ENCODE measurements at regions not wholly inside any gene's neighbourhood (a gene's known extent, or its start where the extent isn't known, plus 50 kb on each side); places are given as distances from the start of the nearest gene placed in this dataset.
"Not testable (repeated sequence)": the region's sequence is repeated elsewhere in the genome, so short reads cannot be mapped to it uniquely, and the experiment has no call there.

- H3K79me2 ChIP-seq (ENCODE audit: insufficient read depth, low read length), result no peaks in the 10 kb centered on the region
- TF ChIP-seq EZH2 (IDR thresholded peaks at IDR 0.05; ENCODE audit: borderline replicate concordance, low read length), result no peak
- TF ChIP-seq, protein P1, sequence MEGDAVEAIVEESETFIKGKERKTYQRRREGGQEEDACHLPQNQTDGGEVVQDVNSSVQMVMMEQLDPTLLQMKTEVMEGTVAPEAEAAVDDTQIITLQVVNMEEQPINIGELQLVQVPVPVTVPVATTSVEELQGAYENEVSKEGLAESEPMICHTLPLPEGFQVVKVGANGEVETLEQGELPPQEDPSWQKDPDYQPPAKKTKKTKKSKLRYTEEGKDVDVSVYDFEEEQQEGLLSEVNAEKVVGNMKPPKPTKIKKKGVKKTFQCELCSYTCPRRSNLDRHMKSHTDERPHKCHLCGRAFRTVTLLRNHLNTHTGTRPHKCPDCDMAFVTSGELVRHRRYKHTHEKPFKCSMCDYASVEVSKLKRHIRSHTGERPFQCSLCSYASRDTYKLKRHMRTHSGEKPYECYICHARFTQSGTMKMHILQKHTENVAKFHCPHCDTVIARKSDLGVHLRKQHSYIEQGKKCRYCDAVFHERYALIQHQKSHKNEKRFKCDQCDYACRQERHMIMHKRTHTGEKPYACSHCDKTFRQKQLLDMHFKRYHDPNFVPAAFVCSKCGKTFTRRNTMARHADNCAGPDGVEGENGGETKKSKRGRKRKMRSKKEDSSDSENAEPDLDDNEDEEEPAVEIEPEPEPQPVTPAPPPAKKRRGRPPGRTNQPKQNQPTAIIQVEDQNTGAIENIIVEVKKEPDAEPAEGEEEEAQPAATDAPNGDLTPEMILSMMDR (IDR thresholded peaks at IDR 0.05; ENCODE audit: low read length), result no peak
These were observed 315.8 kb upstream of the PIK3C3 start for GRCh38 chr18:41639218-41639617.

GRCh38 chr18:41631723-41632285 lies 323.2 kb upstream of the PIK3C3 start:
- not testable (repeated sequence) for H3K4me3 ChIP-seq (ENCODE audit: low read depth, low read length, poor library complexity, severe bottlenecking)

More at GRCh38 chr18:41639218-41639617, 315.8 kb upstream of the PIK3C3 start:
- no peak overlapping the region for H2AFZ ChIP-seq (ENCODE audit: low read length)
- H3K27me3 ChIP-seq (ENCODE audit: insufficient read depth, low read length), result no peaks in the 10 kb centered on the region
- no peaks in the 10 kb centered on the region for H3F3A ChIP-seq (ENCODE audit: insufficient read depth, low read length)
- H3K9me3 ChIP-seq (ENCODE audit: low read length), result no peaks in the 10 kb centered on the region
- no peak overlapping the region for H3K4me3 ChIP-seq (ENCODE audit: low read depth, low read length, poor library complexity, severe bottlenecking)
- H3K4me1 ChIP-seq (ENCODE audit: insufficient read depth, low read length, severe bottlenecking), result no peaks in the 10 kb centered on the region
- H3K9ac ChIP-seq (ENCODE audit: low read length), result no peak overlapping the region
- no peaks in the 10 kb centered on the region for H3K9me2 ChIP-seq (ENCODE audit: low read depth, low read length)
- no peaks in the 10 kb centered on the region for H3K36me3 ChIP-seq (ENCODE audit: insufficient read depth, low read length)
- H3K27ac ChIP-seq (ENCODE audit: low read depth, low read length, poor library complexity, severe bottlenecking), result no peak overlapping the region
- H4K20me1 ChIP-seq (ENCODE audit: insufficient read depth, low read length), result no peaks in the 10 kb centered on the region
- no peak overlapping the region for H3K4me2 ChIP-seq (ENCODE audit: low read length)

GRCh38 chr18:41630232-41630886 lies 324.7 kb upstream of the PIK3C3 start:
- Histone ChIP-seq H3K4me3 (ENCODE audit: low read depth, low read length, poor library complexity, severe bottlenecking) (no peak overlapping the region), H3K9me3 (ENCODE audit: low read length) (no peaks in the 10 kb centered on the region), H3K4me1 (ENCODE audit: insufficient read depth, low read length, severe bottlenecking) (no peaks in the 10 kb centered on the region), H3K9me2 (ENCODE audit: low read depth, low read length) (no peaks in the 10 kb centered on the region), H3K36me3 (ENCODE audit: insufficient read depth, low read length) (no peaks in the 10 kb centered on the region), H3K27ac (ENCODE audit: low read depth, low read length, poor library complexity, severe bottlenecking) (no peak overlapping the region), H3K79me2 (ENCODE audit: insufficient read depth, low read length) (no peaks in the 10 kb centered on the region), H3K27me3 (ENCODE audit: insufficient read depth, low read length) (no peaks in the 10 kb centered on the region), H3K9ac (ENCODE audit: low read length) (no peak overlapping the region), H4K20me1 (ENCODE audit: insufficient read depth, low read length) (no peaks in the 10 kb centered on the region), H2AFZ (ENCODE audit: low read length) (no peak overlapping the region), H3K4me2 (ENCODE audit: low read length) (no peak overlapping the region), H3F3A (ENCODE audit: insufficient read depth, low read length) (no peaks in the 10 kb centered on the region)
- TF ChIP-seq, protein P1 (IDR thresholded peaks at IDR 0.05; ENCODE audit: low read length), result no peak
- no peak for TF ChIP-seq EZH2 (IDR thresholded peaks at IDR 0.05; ENCODE audit: borderline replicate concordance, low read length)

More at GRCh38 chr18:41631723-41632285, 323.2 kb upstream of the PIK3C3 start:
- not testable (repeated sequence) for H3K79me2 ChIP-seq (ENCODE audit: insufficient read depth, low read length); H3F3A ChIP-seq (ENCODE audit: insufficient read depth, low read length); H4K20me1 ChIP-seq (ENCODE audit: insufficient read depth, low read length); H3K36me3 ChIP-seq (ENCODE audit: insufficient read depth, low read length); H2AFZ ChIP-seq (ENCODE audit: low read length); H3K4me2 ChIP-seq (ENCODE audit: low read length); H3K27ac ChIP-seq (ENCODE audit: low read depth, low read length, poor library complexity, severe bottlenecking); H3K9me3 ChIP-seq (ENCODE audit: low read length); H3K9me2 ChIP-seq (ENCODE audit: low read depth, low read length); H3K9ac ChIP-seq (ENCODE audit: low read length); H3K4me1 ChIP-seq (ENCODE audit: insufficient read depth, low read length, severe bottlenecking); H3K27me3 ChIP-seq (ENCODE audit: insufficient read depth, low read length)

GRCh38 chr18:41624460-41624859 lies 330.6 kb upstream of the PIK3C3 start:
- H3K36me3 ChIP-seq (ENCODE audit: insufficient read depth, low read length), result no peaks in the 10 kb centered on the region
- H3K9me2 ChIP-seq (ENCODE audit: low read depth, low read length), result no peaks in the 10 kb centered on the region
- no peak overlapping the region for H3K9ac ChIP-seq (ENCODE audit: low read length)
- H4K20me1 ChIP-seq (ENCODE audit: insufficient read depth, low read length), result no peaks in the 10 kb centered on the region
- H3K27me3 ChIP-seq (ENCODE audit: insufficient read depth, low read length), result no peaks in the 10 kb centered on the region
- TF ChIP-seq EZH2 (IDR thresholded peaks at IDR 0.05; ENCODE audit: borderline replicate concordance, low read length), result no peak
- TF ChIP-seq, protein P1 (IDR thresholded peaks at IDR 0.05; ENCODE audit: low read length), result no peak
- no peaks in the 10 kb centered on the region for H3K4me1 ChIP-seq (ENCODE audit: insufficient read depth, low read length, severe bottlenecking)
- H3K4me3 ChIP-seq (ENCODE audit: low read depth, low read length, poor library complexity, severe bottlenecking), result no peak overlapping the region
- no peak overlapping the region for H2AFZ ChIP-seq (ENCODE audit: low read length)
- H3K9me3 ChIP-seq (ENCODE audit: low read length), result no peaks in the 10 kb centered on the region
- no peaks in the 10 kb centered on the region for H3K79me2 ChIP-seq (ENCODE audit: insufficient read depth, low read length)
- no peaks in the 10 kb centered on the region for H3F3A ChIP-seq (ENCODE audit: insufficient read depth, low read length)
- H3K27ac ChIP-seq (ENCODE audit: low read depth, low read length, poor library complexity, severe bottlenecking), result no peak overlapping the region
- H3K4me2 ChIP-seq (ENCODE audit: low read length), result no peak overlapping the region
